K562 (cell line): ENCODE measurements at regions not wholly inside any gene's neighbourhood (a gene's known extent, or its start where the extent isn't known, plus 50 kb on each side); places are given as distances from the start of the nearest gene placed in this dataset.
"Not testable (repeated sequence)": the region's sequence is repeated elsewhere in the genome, so short reads cannot be mapped to it uniquely, and the experiment has no call there.

ENCODE experiments used
- ATAC-seq: fragments of 200-7000 bp; cut with Tn5 transposase; 3 replicates; pipeline ENCODE4 v1.9.1; 2020; ENCODE audit warnings: moderate library complexity
- BruUV-seq: library from RNA; stranded (reverse); fragments of 400-500 nt; replicated peaks from 2 replicates; lab custom pipeline; 2021; lab: Mats Ljungman, UMichigan
- CTCF ChIA-PET: fragments of 300-600 bp; formaldehyde crosslinking; extraction: SDS; loops from one replicate; lab custom pipeline; 2021; ENCODE audit warnings: low intra/inter-chr PET ratio; lab: Yijun Ruan, JAX
- POLR2A ChIA-PET: fragments of 300-600, 350-650 bp; sonication (Branson Sonifier 250); formaldehyde crosslinking; extraction: SDS; loops from one replicate; lab custom pipeline; 2021; ENCODE audit warnings: antibody characterized with exemption, inconsistent platforms; lab: Yijun Ruan, JAX
- DNase-seq, 4 experiments: peaks; one replicate each; pipeline versions ENCODE4 v3.0.0 to v3.0.0-alpha.2; 2011 to 2018; ENCODE audit warnings: low spot score in 3 of 4, mixed read lengths in 3 of 4; ENCODE audit errors: extremely low read depth in 1 of 4
- FAIRE-seq: peaks from 2 replicates; lab custom pipeline; 2011; peaks lifted over from hg19 to GRCh38; lab: Jason Lieb, UNC
- H2AFZ ChIP-seq: 2 replicates; pipeline ENCODE4 v1.6.0; 2011; ENCODE audit warnings: low read depth, low read length, control low read depth, inconsistent platforms
- H3K27ac ChIP-seq: fragments of 200-600 bp; 3 replicates; pipeline ENCODE4 v1.8.0; 2011; ENCODE audit warnings: low read depth, mild to moderate bottlenecking, control low read depth, inconsistent platforms, low read length, moderate library complexity, mixed read lengths; ENCODE audit errors: extremely low read depth
- H3K27me3 ChIP-seq, 2 experiments: fragments of 300-600 bp in 1 of 2; 2 replicates in 1 of 2; 3 replicates in 1 of 2; pipeline versions ENCODE4 v1.6.0 to v1.8.0; 2011; ENCODE audit warnings: inconsistent platforms in 2 of 2, low read length in 2 of 2, mild to moderate bottlenecking in 1 of 2, mixed read lengths in 1 of 2, moderate library complexity in 1 of 2; ENCODE audit not compliant: control insufficient read depth in 2 of 2, insufficient read depth in 2 of 2
- H3K36me3 ChIP-seq: fragments of 300-600 bp; 3 replicates; pipeline ENCODE4 v1.8.0; 2011; ENCODE audit warnings: mild to moderate bottlenecking, low read length, inconsistent platforms; ENCODE audit not compliant: control insufficient read depth, insufficient read depth
- H3K4me1 ChIP-seq, 2 experiments: fragments of 200-600 bp in 1 of 2; replicated peaks in 1 of 2; 2 replicates in 1 of 2; 3 replicates in 1 of 2; pipeline versions ENCODE4 v1.5.1 to v1.8.0; 2011; ENCODE audit warnings: inconsistent platforms in 2 of 2, low read length in 2 of 2, mild to moderate bottlenecking in 1 of 2, mixed read lengths in 1 of 2, moderate library complexity in 1 of 2; ENCODE audit not compliant: control insufficient read depth in 2 of 2, insufficient read depth in 2 of 2
- H3K4me2 ChIP-seq: 2 replicates; pipeline ENCODE4 v1.6.1; 2011; ENCODE audit warnings: low read length, control low read depth, inconsistent platforms, mixed read lengths; ENCODE audit not compliant: insufficient read depth
- H3K4me3 ChIP-seq: fragments of 200-600 bp; sonication (generic), shearing (Covaris generic); 2 replicates; pipeline ENCODE4 v1.5.1; 2016; ENCODE audit warnings: control low read depth, inconsistent platforms
- H3K79me2 ChIP-seq: fragments of 200-600 bp; 3 replicates; pipeline ENCODE4 v1.8.0; 2011; ENCODE audit warnings: low read length, inconsistent platforms; ENCODE audit not compliant: control insufficient read depth, insufficient read depth
- H3K9ac ChIP-seq, 2 experiments: 2 replicates each; pipeline versions ENCODE4 v1.6.0 to v1.6.1; 2011; ENCODE audit warnings: low read depth in 2 of 2, low read length in 2 of 2, control low read depth in 1 of 2, inconsistent platforms in 1 of 2, mild to moderate bottlenecking in 1 of 2, mixed read lengths in 1 of 2; ENCODE audit not compliant: insufficient read depth in 1 of 2
- H3K9me1 ChIP-seq: one replicate; pipeline ENCODE4 v1.6.0; 2011; ENCODE audit warnings: inconsistent platforms, mild to moderate bottlenecking, low read length, moderate library complexity; ENCODE audit not compliant: control insufficient read depth, insufficient read depth
- H3K9me3 ChIP-seq: replicated peaks from 2 replicates; pipeline ENCODE4 v1.5.1; 2011; ENCODE audit warnings: low read depth, low read length, inconsistent platforms; ENCODE audit not compliant: control insufficient read depth, insufficient read depth
- H4K20me1 ChIP-seq: replicated peaks from 2 replicates; pipeline ENCODE4 v1.6.1; 2011; ENCODE audit warnings: low read length, inconsistent platforms, mixed read lengths; ENCODE audit not compliant: control insufficient read depth, insufficient read depth
- HDGF ChIP-seq: fragments of 450-650 bp; IDR thresholded peaks from 2 replicates; pipeline ENCODE4 v1.6.1; 2016
- HOXB6 ChIP-seq: fragments of 250-450 bp; sonication (Bioruptor Pico); IDR thresholded peaks from 2 replicates; pipeline ENCODE4 v1.5.1; 2022; ENCODE audit warnings: mild to moderate bottlenecking, borderline replicate concordance
- RBM17 ChIP-seq: fragments of 200-400 bp; formaldehyde crosslinking; IDR thresholded peaks from 2 replicates; pipeline ENCODE4 v1.6.1; 2017; ENCODE audit warnings: low read depth, mild to moderate bottlenecking, low read length, borderline replicate concordance
- ZNF785 ChIP-seq: fragments of 250-450 bp; sonication (Bioruptor Pico); IDR thresholded peaks from 2 replicates; pipeline ENCODE4 v1.4.0; 2020; ENCODE audit warnings: mild to moderate bottlenecking
- WGBS: fragments of 100-300 bp; shearing (Covaris generic); methylation state at CpG from one replicate; pipeline ENCODE4 v1.1.6; 2016; ENCODE audit warnings: low coverage, mixed read lengths; ENCODE audit not compliant: insufficient coverage; ENCODE audit errors: missing lambda C conversion rate; 5-methylcytosine and 5-hydroxymethylcytosine counted together
- in situ Hi-C: fragments of 300-500 bp; cut with MboI; formaldehyde crosslinking; loops from 4 replicates; pipeline ENCODE4 v1.15.0; 2018; ENCODE audit warnings: inconsistent platforms, mixed read lengths
- intact Hi-C: fragments of 100-400 bp; cut with micrococcal nuclease; formaldehyde crosslinking; loops from 2 replicates; pipeline ENCODE4 v1.14.2; 2022

DNA sequence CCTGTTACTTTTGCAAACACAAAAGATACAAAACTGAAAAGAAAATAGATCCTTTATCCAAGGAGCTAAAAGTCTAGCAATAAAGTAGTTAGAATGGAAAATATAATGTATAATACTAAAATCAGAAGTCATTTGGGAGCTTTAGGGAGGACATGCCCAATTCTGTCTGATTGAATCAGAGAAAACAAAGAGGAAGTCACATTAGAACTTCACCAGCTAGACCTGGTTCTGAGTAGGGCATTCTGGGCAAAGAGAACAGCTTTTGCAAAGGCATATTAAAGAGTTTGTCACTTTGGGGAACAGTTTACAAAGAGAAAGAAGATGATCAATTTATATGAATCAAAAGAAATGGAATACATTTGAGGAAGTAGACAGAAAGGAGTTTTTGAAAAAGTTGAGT is 107.0 kb upstream of the PRSS1 start:
- POLR2A ChIA-PET = no interaction called here
- no peak for FAIRE-seq
- BruUV-seq = no TSS peak

GRCh38 chr7:142641252-142641651 is 108.0 kb upstream of the PRSS1 start:
- FAIRE-seq, H3K9ac ChIP-seq, DNase-seq, H4K20me1 ChIP-seq, BruUV-seq, intact Hi-C loops, H3K27me3 ChIP-seq, CTCF ChIA-PET, H3K4me3 ChIP-seq, H3K79me2 ChIP-seq, ATAC-seq, H3K9me1 ChIP-seq, H3K9me3 ChIP-seq, H3K27ac ChIP-seq, H3K4me2 ChIP-seq, H3K36me3 ChIP-seq, H2AFZ ChIP-seq, H3K4me1 ChIP-seq: not testable (repeated sequence)
- in situ Hi-C loops = loop anchor here (25.0 kb wide), 2 partner anchors 146 to 371 kb away; no protein-coding TSS in a partner anchor
- POLR2A ChIA-PET = interaction anchor here (0.6 kb wide), 1 partner anchor 167 kb away, joined by 3 read pairs; no protein-coding TSS in a partner anchor
- 0% methylated on average over 4 of the region's 4 CpGs for WGBS

More for the DNA sequence above, 107.0 kb upstream of the PRSS1 start:
- intact Hi-C loops = no loop called here
- no peaks in the 10 kb centered on the region for H4K20me1 ChIP-seq
- CTCF ChIA-PET = no interaction called here
- no peaks in the 10 kb centered on the region for H3K9me3 ChIP-seq
- no peak overlapping the region for H3K4me2 ChIP-seq
- in situ Hi-C loops = loop anchor here (25.0 kb wide), 2 partner anchors 145 to 370 kb away; no protein-coding TSS in a partner anchor
- H3K27ac ChIP-seq = no peak overlapping the region
- no peaks in the 10 kb centered on the region for H3K4me1 ChIP-seq
- H3K36me3 ChIP-seq = no peaks in the 10 kb centered on the region
- H3K79me2 ChIP-seq = no peaks in the 10 kb centered on the region
- H2AFZ ChIP-seq = no peak overlapping the region
- H3K9ac ChIP-seq = no peak overlapping the region
- H3K4me3 ChIP-seq = no peak overlapping the region
- no peak for TF ChIP-seq HOXB6 (CRISPR knock-in tag)
- no peak for TF ChIP-seq RBM17
- no peak for TF ChIP-seq HDGF
- no peak for TF ChIP-seq ZNF785
- H3K9me1 ChIP-seq = no peaks in the 10 kb centered on the region
- H3K27me3 ChIP-seq = no peaks in the 10 kb centered on the region
- no peak for DNase-seq
- no peak for ATAC-seq
